ENCODE measurements at regions not wholly inside any gene's neighbourhood (a gene's known extent, or its start where the extent isn't known, plus 50 kb on each side); places are given as distances from the start of the nearest gene placed in this dataset.

DNA sequence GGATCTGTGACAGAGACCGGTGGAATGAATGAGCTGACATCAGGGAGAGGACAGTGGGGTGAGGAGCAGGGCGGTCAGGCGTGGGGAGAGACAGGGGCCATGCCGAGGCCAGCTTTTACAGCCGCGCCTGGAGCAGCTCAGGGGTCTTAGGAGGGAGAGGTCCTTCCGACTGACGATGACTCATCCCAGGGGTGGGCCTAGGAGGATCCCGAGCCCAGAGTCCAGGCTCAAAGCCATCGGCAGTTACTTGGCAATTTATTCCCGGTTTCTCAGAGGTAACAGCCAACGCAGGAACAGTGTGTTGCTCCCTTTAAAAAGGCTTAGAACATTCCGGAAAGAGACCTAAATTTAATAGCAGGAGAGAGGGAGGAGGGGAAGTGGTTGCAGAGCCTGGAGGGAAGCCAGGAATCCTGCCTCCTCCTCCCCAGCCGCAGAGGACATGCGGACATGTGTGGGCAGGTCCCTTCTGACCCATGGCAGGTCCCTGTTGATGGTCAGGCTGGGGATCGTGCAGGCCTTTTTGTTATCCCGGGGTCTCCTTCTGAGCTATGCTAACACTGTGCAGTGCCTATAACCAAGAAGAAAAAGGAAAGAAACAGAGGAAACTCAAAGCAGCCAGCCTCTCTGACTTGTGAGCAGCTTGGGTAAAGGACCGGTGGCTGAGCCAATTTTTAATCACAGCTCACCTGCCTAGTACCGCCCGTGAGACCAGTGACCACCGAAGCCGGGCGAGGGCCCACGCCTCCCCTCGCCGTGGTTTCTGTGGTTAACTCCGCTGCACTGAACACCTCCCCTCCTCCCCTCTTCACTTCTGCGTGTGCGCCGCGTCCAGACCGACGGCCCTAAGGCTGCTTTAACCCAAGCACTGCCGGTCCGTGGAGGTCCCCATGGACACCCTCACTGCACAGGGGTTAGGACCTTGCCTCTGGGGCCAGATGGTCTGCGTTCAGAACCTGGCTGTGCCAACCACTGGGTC is 392.4 kb upstream of the PROK2 start:
- WGBS (ENCODE audit: insufficient coverage, low coverage, low lambda C conversion rate, missing lambda C conversion rate): 50% methylated on average over 18 of the region's 36 CpGs
- peaks cover 0 to 10% (median 1%) of the 10 kb centered on the region in 4 donors for H3K4me1 ChIP-seq
- no peak overlapping the region for H3K4me3 ChIP-seq
- peak overlapping the region in 1 of 3 donors; percentile 23 for H3K27ac ChIP-seq
- DNase-seq (peak in 1 of 3 donors; percentile 71), ATAC-seq (peak; percentile 60 to 84 (median 66))
- TF ChIP-seq POLR2A (IDR thresholded peaks at IDR 0.05): no peak
- TF ChIP-seq, protein P1, sequence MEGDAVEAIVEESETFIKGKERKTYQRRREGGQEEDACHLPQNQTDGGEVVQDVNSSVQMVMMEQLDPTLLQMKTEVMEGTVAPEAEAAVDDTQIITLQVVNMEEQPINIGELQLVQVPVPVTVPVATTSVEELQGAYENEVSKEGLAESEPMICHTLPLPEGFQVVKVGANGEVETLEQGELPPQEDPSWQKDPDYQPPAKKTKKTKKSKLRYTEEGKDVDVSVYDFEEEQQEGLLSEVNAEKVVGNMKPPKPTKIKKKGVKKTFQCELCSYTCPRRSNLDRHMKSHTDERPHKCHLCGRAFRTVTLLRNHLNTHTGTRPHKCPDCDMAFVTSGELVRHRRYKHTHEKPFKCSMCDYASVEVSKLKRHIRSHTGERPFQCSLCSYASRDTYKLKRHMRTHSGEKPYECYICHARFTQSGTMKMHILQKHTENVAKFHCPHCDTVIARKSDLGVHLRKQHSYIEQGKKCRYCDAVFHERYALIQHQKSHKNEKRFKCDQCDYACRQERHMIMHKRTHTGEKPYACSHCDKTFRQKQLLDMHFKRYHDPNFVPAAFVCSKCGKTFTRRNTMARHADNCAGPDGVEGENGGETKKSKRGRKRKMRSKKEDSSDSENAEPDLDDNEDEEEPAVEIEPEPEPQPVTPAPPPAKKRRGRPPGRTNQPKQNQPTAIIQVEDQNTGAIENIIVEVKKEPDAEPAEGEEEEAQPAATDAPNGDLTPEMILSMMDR (IDR thresholded peaks at IDR 0.05): no peak
- intact Hi-C loops (cut with DNase I): no loop called here
- H3K27me3 ChIP-seq: no peaks in the 10 kb centered on the region
- H3K36me3 ChIP-seq: peaks cover 0 to 3% (median 0%) of the 10 kb centered on the region in 4 donors
- H3K9me3 ChIP-seq: no peaks in the 10 kb centered on the region

- WGBS (ENCODE audit: insufficient coverage, low coverage, low lambda C conversion rate, missing lambda C conversion rate): 81% methylated on average over 6 of the region's 8 CpGs
- ATAC-seq (peak in 2 of 4 donors; percentile 3 to 8), DNase-seq (no peak)
- Histone ChIP-seq H3K4me3 (no peak overlapping the region), H3K27me3 (no peaks in the 10 kb centered on the region), H3K4me1 (peaks cover 0 to 17% (median 5%) of the 10 kb centered on the region in 4 donors), H3K36me3 (peaks cover 0 to 3% (median 0%) of the 10 kb centered on the region in 4 donors), H3K9me3 (no peaks in the 10 kb centered on the region), H3K27ac (peak overlapping the region in 1 of 3 donors; percentile 23)
- intact Hi-C loops (cut with DNase I): no loop called here
- no peak for TF ChIP-seq POLR2A (IDR thresholded peaks at IDR 0.05)
- TF ChIP-seq, protein P1 (IDR thresholded peaks at IDR 0.05): no peak
These were observed 391.6 kb upstream of the PROK2 start for GRCh38 chr3:72176537-72177041.

GRCh38 chr3:72175296-72175858 is 390.4 kb upstream of the PROK2 start:
- Histone ChIP-seq H3K27ac (no peak overlapping the region), H3K27me3 (no peaks in the 10 kb centered on the region), H3K4me3 (no peak overlapping the region), H3K4me1 (peaks cover 0 to 20% (median 7%) of the 10 kb centered on the region in 4 donors), H3K9me3 (no peaks in the 10 kb centered on the region), H3K36me3 (peaks cover 0 to 3% (median 0%) of the 10 kb centered on the region in 4 donors)
- ATAC-seq: no peak
- DNase-seq: no peak
- TF ChIP-seq, protein P1 (IDR thresholded peaks at IDR 0.05): no peak
- TF ChIP-seq POLR2A (IDR thresholded peaks at IDR 0.05): no peak
- 78% methylated on average over 6 of the region's 6 CpGs for WGBS (ENCODE audit: insufficient coverage, low coverage, low lambda C conversion rate, missing lambda C conversion rate)
- intact Hi-C loops (cut with DNase I): no loop called here

GRCh38 chr3:72174890-72175289 is 389.9 kb upstream of the PROK2 start:
- H3K4me1 ChIP-seq: peaks cover 0 to 20% (median 7%) of the 10 kb centered on the region in 4 donors
- no peaks in the 10 kb centered on the region for H3K9me3 ChIP-seq
- DNase-seq (no peak), ATAC-seq (no peak)
- no peak overlapping the region for H3K27ac ChIP-seq
- WGBS (ENCODE audit: insufficient coverage, low coverage, low lambda C conversion rate, missing lambda C conversion rate): 85% methylated on average over 5 of the region's 5 CpGs
- no peak for TF ChIP-seq POLR2A (IDR thresholded peaks at IDR 0.05)
- TF ChIP-seq, protein P1 (IDR thresholded peaks at IDR 0.05): no peak
- intact Hi-C loops (cut with DNase I): no loop called here
- H3K36me3 ChIP-seq: peaks cover 0 to 3% (median 0%) of the 10 kb centered on the region in 4 donors
- H3K4me3 ChIP-seq: no peak overlapping the region
- H3K27me3 ChIP-seq: no peaks in the 10 kb centered on the region

Measured in right lobe of liver (tissue), 6 donors.